ENCODE measurements at regions not wholly inside any gene's neighbourhood (a gene's known extent, or its start where the extent isn't known, plus 50 kb on each side); places are given as distances from the start of the nearest gene placed in this dataset.

- Histone ChIP-seq H3K27ac (ENCODE audit: low read depth, low read length) (no peak overlapping the region), H3K9me3 (ENCODE audit: control insufficient read depth in 1 of 2, low read length in 2 of 2) (no peaks in the 10 kb centered on the region), H3K4me1 (ENCODE audit: insufficient read depth, low read length) (no peaks in the 10 kb centered on the region), H3K36me3 (ENCODE audit: insufficient read depth, low read length) (no peaks in the 10 kb centered on the region), H3K27me3 (ENCODE audit: insufficient read depth, low read length) (no peaks in the 10 kb centered on the region), H3K4me3 (ENCODE audit: low read length in 2 of 2) (no peak overlapping the region)
- POLR2A ChIA-PET (ENCODE audit: partially characterized antibody) = no interaction called here
- CTCF ChIA-PET (ENCODE audit: partially characterized antibody) = no interaction called here
- Mint-ChIP-seq H3K4me3 (no peak overlapping the region), H3K27ac (no peak overlapping the region), H3K27me3 (peaks cover 0 to 2% of the 10 kb centered on the region in 2 donors), H3K9me3 (peaks cover 0 to 3% (median 0%) of the 10 kb centered on the region in 8 donors), H3K4me1 (no peaks in the 10 kb centered on the region), H3K36me3 (no peaks in the 10 kb centered on the region)
- no peak for DNase-seq
- intact Hi-C loops (cut with micrococcal nuclease) = no loop called here
Observed at GRCh38 chr3:40723083-40723660, 198.4 kb downstream of the ZNF621 start.

DNA sequence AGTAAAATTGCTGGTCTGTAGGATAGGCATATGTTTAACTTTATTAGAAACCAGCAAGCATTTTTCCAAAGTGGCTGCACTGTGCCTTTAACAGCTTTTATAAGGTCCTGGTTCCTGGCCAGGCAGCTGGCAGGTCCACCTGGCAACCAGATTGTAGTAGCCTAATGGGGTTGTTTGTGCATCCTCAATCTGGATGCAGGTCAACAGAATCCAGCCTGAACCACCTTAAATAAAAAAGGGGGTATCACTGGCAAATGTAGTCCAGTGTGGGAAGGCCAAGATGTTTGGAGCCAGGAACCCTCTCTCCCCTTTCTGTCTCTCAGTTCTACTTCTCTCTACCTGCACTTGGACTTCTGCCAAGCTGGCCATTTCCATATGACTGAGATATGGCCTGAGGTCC is 200.3 kb downstream of the ZNF621 start:
- Histone ChIP-seq H3K4me1 (ENCODE audit: insufficient read depth, low read length) (no peaks in the 10 kb centered on the region), H3K27ac (ENCODE audit: low read depth, low read length) (no peak overlapping the region), H3K27me3 (ENCODE audit: insufficient read depth, low read length) (no peaks in the 10 kb centered on the region), H3K4me3 (ENCODE audit: low read length in 2 of 2) (no peak overlapping the region), H3K36me3 (ENCODE audit: insufficient read depth, low read length) (no peaks in the 10 kb centered on the region), H3K9me3 (ENCODE audit: control insufficient read depth in 1 of 2, low read length in 2 of 2) (no peaks in the 10 kb centered on the region)
- H3K9me3 Mint-ChIP-seq = peaks cover 0 to 16% (median 10%) of the 10 kb centered on the region in 8 donors
- H3K4me1 Mint-ChIP-seq = no peaks in the 10 kb centered on the region
- H3K27me3 Mint-ChIP-seq = peaks cover 1 to 2% of the 10 kb centered on the region in 2 donors
- no peak for DNase-seq
- intact Hi-C loops (cut with micrococcal nuclease) = no loop called here
- no peak overlapping the region for H3K4me3 Mint-ChIP-seq
- H3K36me3 Mint-ChIP-seq = no peaks in the 10 kb centered on the region
- POLR2A ChIA-PET (ENCODE audit: partially characterized antibody) = no interaction called here
- CTCF ChIA-PET (ENCODE audit: partially characterized antibody) = no interaction called here
- H3K27ac Mint-ChIP-seq = no peak overlapping the region

GRCh38 chr3:40731445-40731844 is 206.7 kb downstream of the ZNF621 start:
- no peak for DNase-seq
- no peaks in the 10 kb centered on the region for H3K9me3 ChIP-seq (ENCODE audit: control insufficient read depth in 1 of 2, low read length in 2 of 2)
- ChIA-PET CTCF (ENCODE audit: partially characterized antibody) (no interaction called here), POLR2A (ENCODE audit: partially characterized antibody) (no interaction called here)
- H3K4me3 ChIP-seq (ENCODE audit: low read length in 2 of 2) = no peak overlapping the region
- Mint-ChIP-seq H3K9me3 (peaks cover 0 to 34% (median 22%) of the 10 kb centered on the region in 8 donors), H3K27ac (no peak overlapping the region), H3K36me3 (no peaks in the 10 kb centered on the region), H3K27me3 (peaks cover 0 to 6% of the 10 kb centered on the region in 2 donors), H3K4me1 (no peaks in the 10 kb centered on the region), H3K4me3 (no peak overlapping the region)
- H3K27me3 ChIP-seq (ENCODE audit: insufficient read depth, low read length) = no peaks in the 10 kb centered on the region
- no peaks in the 10 kb centered on the region for H3K4me1 ChIP-seq (ENCODE audit: insufficient read depth, low read length)
- intact Hi-C loops (cut with micrococcal nuclease) = no loop called here
- no peaks in the 10 kb centered on the region for H3K36me3 ChIP-seq (ENCODE audit: insufficient read depth, low read length)
- no peak overlapping the region for H3K27ac ChIP-seq (ENCODE audit: low read depth, low read length)

- Histone ChIP-seq H3K9me3 (ENCODE audit: control insufficient read depth in 1 of 2, low read length in 2 of 2) (no peaks in the 10 kb centered on the region), H3K27ac (ENCODE audit: low read depth, low read length) (no peak overlapping the region), H3K27me3 (ENCODE audit: insufficient read depth, low read length) (no peaks in the 10 kb centered on the region), H3K4me1 (ENCODE audit: insufficient read depth, low read length) (no peaks in the 10 kb centered on the region), H3K36me3 (ENCODE audit: insufficient read depth, low read length) (no peaks in the 10 kb centered on the region), H3K4me3 (ENCODE audit: low read length in 2 of 2) (no peak overlapping the region)
- Mint-ChIP-seq H3K27ac (no peak overlapping the region), H3K4me3 (no peak overlapping the region), H3K36me3 (no peaks in the 10 kb centered on the region), H3K4me1 (no peaks in the 10 kb centered on the region), H3K27me3 (peaks cover 2 to 8% of the 10 kb centered on the region in 2 donors), H3K9me3 (peaks cover 0 to 4% (median 0%) of the 10 kb centered on the region in 8 donors)
- no peak for DNase-seq
- intact Hi-C loops (cut with micrococcal nuclease) = no loop called here
- CTCF ChIA-PET (ENCODE audit: partially characterized antibody) = no interaction called here
- POLR2A ChIA-PET (ENCODE audit: partially characterized antibody) = no interaction called here
Observed at GRCh38 chr3:40736943-40737342, 212.2 kb downstream of the ZNF621 start.

DNA sequence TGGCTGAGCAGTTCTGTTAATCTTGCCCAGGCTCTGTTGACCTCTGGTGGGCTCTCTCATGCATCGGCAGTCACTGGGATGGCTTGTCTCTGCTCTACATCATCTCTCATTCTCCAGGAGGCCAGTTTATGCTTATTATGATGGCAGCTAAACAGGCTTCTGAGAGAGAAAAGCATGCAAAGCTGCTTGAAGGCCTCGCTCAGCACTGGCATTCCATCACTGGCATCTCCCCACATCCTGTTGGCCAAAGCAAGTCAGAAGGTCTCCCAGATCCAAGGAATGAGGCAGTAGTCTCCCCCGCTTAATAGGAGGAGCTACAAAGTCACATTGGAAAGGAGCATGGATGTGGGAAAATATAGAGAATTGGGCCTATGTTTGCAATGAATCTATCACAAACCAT is 212.6 kb downstream of the ZNF621 start:
- intact Hi-C loops (cut with micrococcal nuclease) = no loop called here
- H3K4me3 ChIP-seq (ENCODE audit: low read length in 2 of 2) = no peak overlapping the region
- H3K9me3 ChIP-seq (ENCODE audit: control insufficient read depth in 1 of 2, low read length in 2 of 2) = no peaks in the 10 kb centered on the region
- H3K4me1 ChIP-seq (ENCODE audit: insufficient read depth, low read length) = no peaks in the 10 kb centered on the region
- Mint-ChIP-seq H3K27ac (no peak overlapping the region), H3K4me3 (no peak overlapping the region), H3K4me1 (no peaks in the 10 kb centered on the region), H3K27me3 (peaks cover 2 to 7% of the 10 kb centered on the region in 2 donors), H3K9me3 (peaks cover 0 to 4% (median 0%) of the 10 kb centered on the region in 8 donors), H3K36me3 (no peaks in the 10 kb centered on the region)
- H3K27me3 ChIP-seq (ENCODE audit: insufficient read depth, low read length) = no peaks in the 10 kb centered on the region
- POLR2A ChIA-PET (ENCODE audit: partially characterized antibody) = no interaction called here
- no peak overlapping the region for H3K27ac ChIP-seq (ENCODE audit: low read depth, low read length)
- H3K36me3 ChIP-seq (ENCODE audit: insufficient read depth, low read length) = no peaks in the 10 kb centered on the region
- CTCF ChIA-PET (ENCODE audit: partially characterized antibody) = no interaction called here
- DNase-seq = no peak

GRCh38 chr3:40739971-40740370 is 215.2 kb downstream of the ZNF621 start:
- no peak overlapping the region for H3K27ac ChIP-seq (ENCODE audit: low read depth, low read length)
- Mint-ChIP-seq H3K27me3 (peaks cover 2 to 7% of the 10 kb centered on the region in 2 donors), H3K9me3 (no peaks in the 10 kb centered on the region), H3K4me3 (no peak overlapping the region), H3K4me1 (no peaks in the 10 kb centered on the region), H3K27ac (no peak overlapping the region), H3K36me3 (no peaks in the 10 kb centered on the region)
- no peaks in the 10 kb centered on the region for H3K9me3 ChIP-seq (ENCODE audit: control insufficient read depth in 1 of 2, low read length in 2 of 2)
- intact Hi-C loops (cut with micrococcal nuclease) = no loop called here
- POLR2A ChIA-PET (ENCODE audit: partially characterized antibody) = no interaction called here
- H3K36me3 ChIP-seq (ENCODE audit: insufficient read depth, low read length) = no peaks in the 10 kb centered on the region
- CTCF ChIA-PET (ENCODE audit: partially characterized antibody) = no interaction called here
- H3K27me3 ChIP-seq (ENCODE audit: insufficient read depth, low read length) = no peaks in the 10 kb centered on the region
- no peak overlapping the region for H3K4me3 ChIP-seq (ENCODE audit: low read length in 2 of 2)
- H3K4me1 ChIP-seq (ENCODE audit: insufficient read depth, low read length) = no peaks in the 10 kb centered on the region
- DNase-seq = no peak

DNA sequence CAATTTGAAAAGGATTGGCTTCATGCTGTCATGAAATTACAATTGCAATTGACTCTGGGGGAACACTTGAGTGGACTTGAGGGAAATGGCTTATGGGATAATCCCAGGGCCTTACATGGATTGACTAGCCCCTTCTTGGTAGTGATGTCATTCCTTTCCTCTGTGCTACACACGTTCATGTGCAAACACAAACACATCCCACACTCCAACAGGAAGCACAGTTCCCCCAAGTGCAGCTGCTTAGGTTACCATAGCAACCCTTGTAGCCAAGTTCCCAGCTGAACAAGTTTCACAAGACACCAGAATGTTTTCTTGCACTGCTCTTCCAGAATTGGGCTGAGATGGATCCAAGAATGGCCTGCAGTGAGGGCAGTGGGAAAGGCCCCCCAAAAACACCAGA is 217.0 kb downstream of the ZNF621 start:
- Mint-ChIP-seq H3K9me3 (no peaks in the 10 kb centered on the region), H3K27me3 (peaks cover 7 to 11% of the 10 kb centered on the region in 2 donors), H3K4me1 (no peaks in the 10 kb centered on the region), H3K4me3 (no peak overlapping the region), H3K27ac (no peak overlapping the region), H3K36me3 (no peaks in the 10 kb centered on the region)
- POLR2A ChIA-PET (ENCODE audit: partially characterized antibody) = no interaction called here
- Histone ChIP-seq H3K4me1 (ENCODE audit: insufficient read depth, low read length) (no peaks in the 10 kb centered on the region), H3K27ac (ENCODE audit: low read depth, low read length) (no peak overlapping the region), H3K36me3 (ENCODE audit: insufficient read depth, low read length) (no peaks in the 10 kb centered on the region), H3K4me3 (ENCODE audit: low read length in 2 of 2) (no peak overlapping the region), H3K9me3 (ENCODE audit: control insufficient read depth in 1 of 2, low read length in 2 of 2) (no peaks in the 10 kb centered on the region), H3K27me3 (ENCODE audit: insufficient read depth, low read length) (no peaks in the 10 kb centered on the region)
- intact Hi-C loops (cut with micrococcal nuclease) = no loop called here
- CTCF ChIA-PET (ENCODE audit: partially characterized antibody) = no interaction called here
- DNase-seq = no peak
